OCI-LY7 (cell line): ENCODE measurements at regions not wholly inside any gene's neighbourhood (a gene's known extent, or its start where the extent isn't known, plus 50 kb on each side); places are given as distances from the start of the nearest gene placed in this dataset.
"Not testable (repeated sequence)": the region's sequence is repeated elsewhere in the genome, so short reads cannot be mapped to it uniquely, and the experiment has no call there.

Source experiments
- EZH2phosphoT487 ChIP-seq: fragments of 200-600 bp; sonication (generic); IDR thresholded peaks from 2 replicates; pipeline ENCODE4 v1.6.1; 2018; ENCODE audit warnings: low read depth, borderline replicate concordance, mild to moderate bottlenecking, mixed run types, antibody characterized with exemption, low read length, moderate library complexity, mixed read lengths
- TF ChIP-seq, protein P1 (sequence below): fragments of 200-600 bp; sonication (generic); conservative IDR thresholded peaks from 2 replicates; pipeline ENCODE4 v1.5.1; 2014; ENCODE audit warnings: mild to moderate bottlenecking, antibody characterized with exemption, low read length, moderate library complexity, mixed read lengths

GRCh38 chr2:130264901-130265320, 66.7 kb upstream of the TUBA3E start:
- TF ChIP-seq, protein P1, sequence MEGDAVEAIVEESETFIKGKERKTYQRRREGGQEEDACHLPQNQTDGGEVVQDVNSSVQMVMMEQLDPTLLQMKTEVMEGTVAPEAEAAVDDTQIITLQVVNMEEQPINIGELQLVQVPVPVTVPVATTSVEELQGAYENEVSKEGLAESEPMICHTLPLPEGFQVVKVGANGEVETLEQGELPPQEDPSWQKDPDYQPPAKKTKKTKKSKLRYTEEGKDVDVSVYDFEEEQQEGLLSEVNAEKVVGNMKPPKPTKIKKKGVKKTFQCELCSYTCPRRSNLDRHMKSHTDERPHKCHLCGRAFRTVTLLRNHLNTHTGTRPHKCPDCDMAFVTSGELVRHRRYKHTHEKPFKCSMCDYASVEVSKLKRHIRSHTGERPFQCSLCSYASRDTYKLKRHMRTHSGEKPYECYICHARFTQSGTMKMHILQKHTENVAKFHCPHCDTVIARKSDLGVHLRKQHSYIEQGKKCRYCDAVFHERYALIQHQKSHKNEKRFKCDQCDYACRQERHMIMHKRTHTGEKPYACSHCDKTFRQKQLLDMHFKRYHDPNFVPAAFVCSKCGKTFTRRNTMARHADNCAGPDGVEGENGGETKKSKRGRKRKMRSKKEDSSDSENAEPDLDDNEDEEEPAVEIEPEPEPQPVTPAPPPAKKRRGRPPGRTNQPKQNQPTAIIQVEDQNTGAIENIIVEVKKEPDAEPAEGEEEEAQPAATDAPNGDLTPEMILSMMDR = not testable (repeated sequence)
- not testable (repeated sequence) for TF ChIP-seq EZH2phosphoT487
